Epithelial cell of proximal tubule (primary cell): ENCODE measurements at regions not wholly inside any gene's neighbourhood (a gene's known extent, or its start where the extent isn't known, plus 50 kb on each side); places are given as distances from the start of the nearest gene placed in this dataset.

ENCODE experiments used
- DNase-seq: peaks from one replicate; pipeline ENCODE4 v3.0.0-alpha.2; 2011; ENCODE audit warnings: low read depth
- H3K4me3 ChIP-seq: 2 replicates; pipeline ENCODE4 v1.5.1; 2011; ENCODE audit warnings: low read depth, mild to moderate bottlenecking, low read length
- TF ChIP-seq, protein P1 (sequence below): conservative IDR thresholded peaks from 2 replicates; pipeline ENCODE4 v1.5.1; 2012; ENCODE audit warnings: low read depth, mild to moderate bottlenecking, low read length

DNA sequence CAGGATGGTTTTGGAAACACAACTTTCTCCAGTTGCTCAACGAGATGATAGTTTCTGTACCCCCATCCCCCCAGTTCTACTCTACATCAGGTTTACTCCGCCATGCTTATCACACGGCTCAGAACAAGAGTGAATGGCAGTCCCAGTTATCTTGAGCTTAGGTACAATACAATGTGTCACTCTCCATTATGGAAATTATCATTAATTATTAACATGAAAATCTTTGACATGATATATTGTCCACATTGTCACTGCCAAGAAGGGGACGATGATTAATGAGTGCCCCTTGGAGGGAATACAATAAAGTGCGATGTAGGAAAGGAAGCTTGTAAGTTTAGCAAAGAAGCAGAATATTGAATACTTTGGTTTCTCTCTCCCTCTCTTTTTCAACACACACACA is 252.6 kb upstream of the CFAP20DC start:
- TF ChIP-seq, protein P1, sequence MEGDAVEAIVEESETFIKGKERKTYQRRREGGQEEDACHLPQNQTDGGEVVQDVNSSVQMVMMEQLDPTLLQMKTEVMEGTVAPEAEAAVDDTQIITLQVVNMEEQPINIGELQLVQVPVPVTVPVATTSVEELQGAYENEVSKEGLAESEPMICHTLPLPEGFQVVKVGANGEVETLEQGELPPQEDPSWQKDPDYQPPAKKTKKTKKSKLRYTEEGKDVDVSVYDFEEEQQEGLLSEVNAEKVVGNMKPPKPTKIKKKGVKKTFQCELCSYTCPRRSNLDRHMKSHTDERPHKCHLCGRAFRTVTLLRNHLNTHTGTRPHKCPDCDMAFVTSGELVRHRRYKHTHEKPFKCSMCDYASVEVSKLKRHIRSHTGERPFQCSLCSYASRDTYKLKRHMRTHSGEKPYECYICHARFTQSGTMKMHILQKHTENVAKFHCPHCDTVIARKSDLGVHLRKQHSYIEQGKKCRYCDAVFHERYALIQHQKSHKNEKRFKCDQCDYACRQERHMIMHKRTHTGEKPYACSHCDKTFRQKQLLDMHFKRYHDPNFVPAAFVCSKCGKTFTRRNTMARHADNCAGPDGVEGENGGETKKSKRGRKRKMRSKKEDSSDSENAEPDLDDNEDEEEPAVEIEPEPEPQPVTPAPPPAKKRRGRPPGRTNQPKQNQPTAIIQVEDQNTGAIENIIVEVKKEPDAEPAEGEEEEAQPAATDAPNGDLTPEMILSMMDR: no peak
- no peak overlapping the region for H3K4me3 ChIP-seq
- no peak for DNase-seq

DNA sequence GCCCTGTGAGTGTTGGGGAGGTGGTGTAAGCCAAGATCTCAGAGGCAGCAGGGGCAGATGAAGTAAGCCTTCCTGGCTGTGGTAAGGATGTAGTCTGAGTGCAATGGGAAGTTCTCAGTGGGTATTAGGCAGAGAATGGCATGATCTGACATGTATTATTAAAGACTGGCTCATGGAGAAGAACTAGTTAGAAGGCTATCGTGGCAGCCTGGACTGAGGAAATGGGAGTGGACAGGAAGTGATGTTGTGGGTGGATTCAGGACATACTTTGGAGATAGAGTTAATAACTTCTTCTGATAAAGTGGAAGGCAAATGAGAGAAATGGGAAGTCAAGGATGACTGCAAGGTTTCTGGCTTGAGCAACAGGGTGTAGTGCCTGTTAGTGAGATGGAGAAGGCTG is 250.9 kb upstream of the CFAP20DC start:
- DNase-seq: no peak
- TF ChIP-seq, protein P1: no peak
- no peak overlapping the region for H3K4me3 ChIP-seq

DNA sequence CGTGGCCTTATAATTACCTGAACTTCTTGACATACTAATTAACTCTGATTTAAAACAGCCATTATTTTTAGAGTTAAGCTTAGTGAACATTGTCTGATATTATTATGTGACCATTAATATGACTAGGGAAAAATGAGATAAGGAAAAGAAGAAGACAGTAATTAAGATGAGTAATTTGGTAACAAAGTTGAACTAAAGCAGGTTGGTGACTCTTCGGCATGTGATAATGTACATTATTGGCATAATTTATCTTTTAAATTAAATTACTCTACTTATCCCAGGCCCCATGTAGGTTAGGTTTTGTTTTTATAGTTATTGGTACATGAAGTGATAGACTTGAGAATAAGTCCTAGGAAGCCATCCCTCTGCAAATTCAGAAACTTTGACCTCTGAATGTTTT is 249.7 kb upstream of the CFAP20DC start:
- no peak for DNase-seq
- TF ChIP-seq, protein P1: no peak
- no peak overlapping the region for H3K4me3 ChIP-seq

DNA sequence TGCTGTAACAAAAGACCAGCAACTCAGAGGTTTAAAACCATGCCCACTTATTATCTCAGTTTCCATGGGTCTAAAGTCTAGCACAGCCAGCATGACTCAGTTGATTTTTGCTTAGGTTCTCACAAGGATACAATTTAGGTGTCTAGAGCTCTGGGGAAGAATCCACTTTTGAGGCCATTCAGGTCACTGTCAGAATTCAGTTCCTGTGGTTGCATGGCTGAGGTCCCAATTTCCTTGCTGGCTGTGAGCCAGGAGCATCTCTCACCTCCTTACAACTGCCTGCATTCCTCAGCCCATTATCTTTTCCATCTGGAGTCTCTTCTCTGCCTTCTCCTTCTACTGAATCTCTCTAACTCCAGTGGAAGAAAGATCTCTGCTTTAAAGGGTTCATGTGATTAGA is 240.5 kb upstream of the CFAP20DC start:
- TF ChIP-seq, protein P1: no peak
- no peak for DNase-seq
- H3K4me3 ChIP-seq: no peak overlapping the region

DNA sequence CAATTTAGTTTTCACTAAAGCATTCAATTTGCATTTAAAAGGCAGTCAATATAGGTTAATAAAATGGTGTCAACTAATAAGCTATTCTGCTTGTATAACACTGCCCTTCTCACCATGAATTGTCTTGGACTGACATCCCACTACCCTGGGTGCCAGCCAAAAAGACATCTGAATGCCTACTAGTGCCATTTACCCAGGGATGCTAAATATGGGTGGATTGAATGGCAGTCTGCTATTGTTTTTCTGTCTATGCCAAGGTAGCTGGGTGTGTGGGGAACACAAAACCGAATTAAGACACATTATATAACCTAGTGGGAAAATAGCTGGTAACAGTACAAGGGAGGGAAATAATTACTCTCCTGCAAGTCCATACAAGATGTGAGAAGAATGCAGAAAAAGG is 240.0 kb upstream of the CFAP20DC start:
- H3K4me3 ChIP-seq: no peak overlapping the region
- TF ChIP-seq, protein P1: no peak

DNA sequence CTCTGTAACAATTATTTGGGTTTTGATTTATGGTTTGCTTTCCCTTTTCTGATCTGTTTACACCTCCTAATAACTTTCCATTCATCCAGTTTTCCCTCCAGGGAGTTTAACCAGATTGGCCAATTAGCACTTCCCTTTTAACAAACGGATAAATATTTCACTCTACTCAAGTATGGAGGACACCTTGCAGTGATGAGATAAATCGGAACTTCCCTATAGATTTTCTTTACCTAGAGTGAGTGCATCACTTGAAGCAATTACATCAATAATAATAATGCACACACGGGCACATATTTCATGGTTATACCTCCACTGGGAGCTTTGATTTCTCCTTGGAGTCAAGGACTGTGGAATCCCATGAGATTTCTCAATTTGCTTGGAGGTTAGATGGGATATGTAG is 239.1 kb upstream of the CFAP20DC start:
- TF ChIP-seq, protein P1: no peak
- no peak overlapping the region for H3K4me3 ChIP-seq
- DNase-seq: no peak

More for the DNA sequence above, 240.0 kb upstream of the CFAP20DC start:
- DNase-seq: no peak

DNA sequence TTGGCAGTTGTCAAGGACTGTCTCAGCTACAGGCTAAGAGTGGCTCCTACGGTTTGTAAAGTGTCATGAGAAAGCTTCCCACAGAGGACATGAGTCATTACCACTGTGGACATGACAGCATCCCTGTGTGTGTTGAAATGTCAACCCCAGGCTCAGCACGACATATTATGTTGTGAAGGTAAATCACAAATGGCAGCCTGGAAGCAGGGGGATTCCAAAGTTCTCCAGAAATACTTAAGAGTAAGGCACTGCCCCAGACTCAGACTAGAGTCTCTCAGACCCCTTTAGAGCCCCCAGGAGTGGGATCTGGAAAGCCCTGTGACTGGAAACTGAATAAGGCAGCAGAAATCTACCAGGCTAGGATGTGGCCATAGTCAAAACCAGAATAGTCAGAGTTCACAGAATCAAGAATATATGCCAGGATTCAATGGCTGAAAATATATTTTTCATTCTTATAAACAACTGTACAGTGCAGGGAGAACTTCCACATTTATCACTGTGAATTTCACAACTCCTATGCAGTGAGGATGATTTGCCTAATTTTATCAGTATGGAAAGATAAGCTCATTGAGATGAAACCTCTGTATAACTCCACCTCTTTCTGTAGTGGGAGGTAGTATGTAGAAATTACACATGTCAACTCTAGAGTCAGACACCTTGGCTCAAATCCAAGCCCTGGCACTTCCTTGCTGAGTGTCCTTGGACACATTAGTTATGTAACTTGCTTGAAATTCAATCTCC is 237.1 kb upstream of the CFAP20DC start:
- H3K4me3 ChIP-seq: no peak overlapping the region
- peak; percentile 18 for DNase-seq
- TF ChIP-seq, protein P1: no peak
